HG02588 (cell line): ENCODE measurements at regions not wholly inside any gene's neighbourhood (a gene's known extent, or its start where the extent isn't known, plus 50 kb on each side); places are given as distances from the start of the nearest gene placed in this dataset.

ENCODE experiments used
- ATAC-seq: cut with Tn5 transposase; IDR thresholded peaks from one replicate; pipeline ENCODE4 v1.9.1; 2021; ENCODE audit warnings: mild to moderate bottlenecking, moderate library complexity; ENCODE audit not compliant: unreplicated experiment

DNA sequence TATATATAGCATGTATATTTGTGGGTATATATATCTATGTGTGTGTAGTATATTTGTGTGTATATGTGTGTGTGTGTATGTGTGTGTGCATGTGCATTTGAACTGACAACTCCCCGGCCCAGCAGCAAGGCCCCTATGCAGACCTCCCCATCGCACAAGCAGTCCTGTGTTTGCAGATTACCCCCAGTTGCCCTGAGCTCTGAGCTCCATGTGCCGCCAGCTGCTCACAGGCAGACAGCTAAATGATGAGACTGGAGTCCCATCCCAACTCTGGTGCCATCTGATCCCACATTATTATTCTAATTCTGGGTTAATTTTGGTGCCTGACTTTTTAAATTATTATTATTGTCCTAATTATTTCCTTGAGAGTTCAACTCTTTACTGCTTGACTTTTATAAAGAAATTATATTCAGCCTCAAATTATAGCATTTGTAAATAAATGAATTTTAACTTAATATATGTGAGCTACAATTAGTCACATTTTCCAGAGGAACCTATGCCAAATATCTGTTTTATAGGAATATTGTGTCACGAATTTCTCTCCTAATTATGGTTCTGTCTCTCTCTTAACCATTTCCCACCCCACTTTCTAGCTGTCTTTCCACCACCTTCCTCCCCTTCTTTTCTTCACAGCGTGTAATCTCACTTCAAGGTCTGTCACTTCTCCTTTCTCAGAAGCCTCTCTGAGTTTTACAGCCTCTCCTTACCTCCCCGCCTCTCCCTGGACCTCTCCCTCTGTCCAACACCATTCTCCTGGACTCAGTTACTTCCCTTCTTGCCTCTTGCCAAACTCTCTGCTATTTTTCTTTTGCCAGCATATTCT, 90.6 kb upstream of the SYNDIG1 start:
- ATAC-seq = no peak

DNA sequence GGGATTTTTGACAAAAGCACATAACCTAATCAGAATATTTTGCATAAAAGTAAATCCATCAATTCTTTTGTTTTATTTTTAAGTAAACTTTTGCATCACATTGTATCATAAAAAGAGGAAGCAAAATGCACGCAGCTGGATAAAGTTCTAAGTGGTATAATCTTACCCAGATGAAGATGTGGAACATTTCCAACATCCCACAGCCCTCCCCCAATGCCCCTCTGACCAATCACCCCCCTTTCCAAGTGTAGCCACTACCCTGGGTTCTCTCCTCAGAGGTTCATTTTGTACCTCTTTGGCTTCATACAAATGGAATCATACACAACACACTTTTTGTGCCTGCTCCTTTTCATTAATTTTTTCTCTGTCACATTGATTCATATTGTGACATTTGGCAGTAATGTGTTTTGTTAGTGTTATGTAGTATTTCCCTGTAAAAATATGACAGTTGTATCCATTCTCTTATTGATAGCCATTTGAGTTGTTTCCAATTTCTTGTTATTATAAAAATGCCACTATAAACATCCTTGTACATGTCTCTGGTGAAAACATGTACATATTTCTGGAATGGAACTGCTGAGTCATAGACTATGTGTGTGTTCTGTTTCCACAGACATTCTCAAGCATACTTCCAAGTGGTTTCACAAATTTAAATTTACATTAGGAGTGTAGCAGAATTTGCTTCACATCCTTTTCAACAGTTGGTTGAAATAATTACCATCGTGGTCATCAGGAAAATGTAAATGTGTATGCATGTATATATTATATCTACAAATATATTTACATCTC, 92.9 kb upstream of the SYNDIG1 start:
- no peak for ATAC-seq

DNA sequence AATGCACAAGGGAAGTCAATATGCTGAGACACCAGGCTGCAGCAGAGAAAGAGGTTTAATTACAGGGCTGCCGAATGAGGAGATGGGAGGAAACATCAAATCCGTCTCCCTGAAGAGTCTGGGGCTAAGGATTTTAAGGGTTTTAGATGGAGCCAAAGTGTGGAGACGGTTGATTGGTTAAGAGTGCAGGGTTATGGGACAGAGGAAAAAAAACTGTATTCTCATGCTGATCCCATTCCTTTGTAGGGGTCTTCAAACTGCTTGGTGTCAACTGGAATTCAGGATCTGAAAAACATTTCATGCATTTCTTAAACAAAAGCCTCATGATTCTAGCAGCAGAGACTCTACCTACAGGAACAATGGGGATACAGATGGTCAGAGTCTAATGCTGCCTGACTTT, 96.1 kb upstream of the SYNDIG1 start:
- no peak for ATAC-seq

DNA sequence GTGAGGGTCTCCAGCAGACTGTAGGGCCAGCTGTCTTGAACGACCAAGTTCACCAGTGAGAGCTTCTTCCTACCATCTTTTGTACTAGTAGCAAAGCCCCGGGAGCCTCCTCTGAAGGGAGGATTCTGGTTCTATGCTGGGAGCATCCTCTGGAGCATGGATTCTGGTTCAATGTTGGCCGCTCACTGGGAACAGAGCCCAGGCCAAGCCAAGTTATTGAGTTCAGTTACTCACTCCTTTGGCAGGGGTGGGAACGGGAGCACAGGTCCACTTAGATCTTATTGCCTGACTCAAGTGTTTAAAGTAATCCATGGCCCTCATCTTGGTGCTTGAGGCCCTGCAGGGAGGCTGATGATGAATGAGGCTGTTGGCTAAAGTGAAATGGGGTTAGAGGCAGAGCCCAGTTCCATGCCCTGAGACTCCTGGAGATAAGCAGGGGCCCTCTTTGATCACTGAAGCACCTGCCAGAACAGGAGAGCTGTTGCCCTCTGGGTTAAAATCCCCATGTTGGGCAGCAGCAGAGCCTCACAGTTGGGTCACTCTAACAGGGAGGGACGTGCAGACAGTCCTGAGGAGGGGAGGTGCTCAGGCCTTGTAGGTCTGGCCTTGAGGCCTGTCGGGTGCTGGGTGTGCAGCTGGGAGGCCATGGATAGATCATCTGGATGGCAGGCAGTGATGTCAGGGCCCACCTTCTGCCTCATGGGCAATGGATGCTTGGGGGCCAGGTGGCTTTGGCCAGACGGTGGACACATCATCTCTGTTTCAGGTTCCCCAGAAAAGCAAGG, 98.3 kb upstream of the SYNDIG1 start:
- no peak for ATAC-seq

DNA sequence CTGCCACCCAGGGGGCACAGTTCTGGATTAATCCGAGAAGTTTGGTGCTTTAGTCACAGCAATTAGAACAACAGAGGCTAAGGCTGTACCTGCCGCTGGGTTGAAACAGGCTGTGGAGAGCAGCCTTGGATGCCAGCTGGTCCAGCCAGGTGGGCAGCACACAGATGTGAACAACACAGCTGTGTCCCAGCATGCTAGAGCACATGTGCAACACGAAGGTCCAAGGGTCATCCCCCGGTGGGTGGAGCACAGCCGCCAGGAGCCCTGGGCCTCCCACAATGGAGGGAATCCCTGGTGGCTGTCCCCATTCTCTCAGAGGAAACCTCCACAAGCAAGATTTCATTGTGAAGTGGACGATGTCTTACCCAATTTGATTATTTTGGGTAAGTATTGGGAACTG, 99.2 kb upstream of the SYNDIG1 start:
- ATAC-seq = no peak

DNA sequence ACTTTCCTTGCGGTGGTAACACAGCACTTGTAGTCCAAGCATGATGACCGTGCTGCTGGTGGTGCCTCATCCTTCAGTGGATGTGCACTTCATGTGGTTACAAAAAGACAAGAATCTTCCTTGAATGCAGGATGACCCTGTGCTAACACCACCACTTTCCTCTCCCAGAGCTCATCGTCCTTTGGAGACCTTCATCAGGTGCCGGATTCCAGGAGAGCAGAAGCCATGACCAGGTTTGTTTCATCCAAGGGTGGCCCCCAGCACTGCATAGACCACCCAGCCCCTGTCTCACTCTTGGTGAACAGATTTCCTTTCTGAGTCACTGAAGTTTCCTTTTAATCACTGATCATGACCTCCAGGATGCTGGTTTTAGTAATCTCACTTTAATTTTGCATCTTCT, 101.2 kb upstream of the SYNDIG1 start:
- no peak for ATAC-seq

DNA sequence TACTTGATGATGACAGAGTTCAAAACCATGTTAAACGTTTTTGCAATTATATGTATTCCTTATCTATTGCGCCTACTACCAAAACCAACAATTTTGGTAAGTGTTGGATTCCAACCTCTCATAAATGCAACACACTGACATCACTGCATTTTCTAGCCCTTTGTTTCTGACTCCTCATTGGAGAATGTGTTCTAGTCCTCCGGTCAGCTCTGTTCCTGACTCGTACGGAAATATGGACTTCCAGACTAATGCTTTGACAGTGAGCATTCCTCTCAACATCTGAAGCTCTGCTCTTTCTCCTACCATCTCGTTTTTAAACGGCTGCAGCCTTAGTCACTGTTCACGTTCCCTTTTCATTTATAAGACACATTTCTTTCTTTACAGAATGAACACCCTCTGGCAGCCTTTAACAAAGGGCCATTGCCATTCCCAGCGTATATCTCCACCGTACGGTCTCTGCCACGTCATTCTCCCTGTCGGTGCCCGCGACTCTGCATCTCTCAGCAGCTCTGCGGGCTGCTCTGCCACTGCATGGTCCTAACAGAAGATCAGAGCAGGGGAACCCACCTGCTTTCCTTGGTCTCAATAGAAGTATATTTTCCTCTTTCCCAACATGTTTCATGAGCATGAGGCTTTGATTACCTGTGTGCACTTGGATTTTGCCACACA, 103.0 kb upstream of the SYNDIG1 start:
- no peak for ATAC-seq

DNA sequence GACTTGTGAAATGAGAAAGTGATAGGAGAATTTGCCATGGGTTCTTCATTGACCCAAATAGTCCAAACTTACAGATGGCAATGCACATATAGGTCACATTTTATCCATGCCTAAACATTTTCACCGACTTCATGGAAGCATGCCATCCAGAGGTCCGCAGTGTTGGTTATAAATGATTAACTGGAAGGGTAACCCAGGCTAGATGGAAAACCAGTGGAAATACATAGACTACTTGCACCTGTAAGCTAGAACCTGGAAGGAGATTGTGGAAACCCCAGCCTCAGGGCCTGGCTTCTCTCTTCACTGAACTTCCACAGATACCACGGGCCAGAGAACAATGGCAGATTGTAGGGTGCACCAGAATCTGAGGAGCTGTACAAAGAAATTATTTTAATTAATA, 103.8 kb upstream of the SYNDIG1 start:
- ATAC-seq = no peak

DNA sequence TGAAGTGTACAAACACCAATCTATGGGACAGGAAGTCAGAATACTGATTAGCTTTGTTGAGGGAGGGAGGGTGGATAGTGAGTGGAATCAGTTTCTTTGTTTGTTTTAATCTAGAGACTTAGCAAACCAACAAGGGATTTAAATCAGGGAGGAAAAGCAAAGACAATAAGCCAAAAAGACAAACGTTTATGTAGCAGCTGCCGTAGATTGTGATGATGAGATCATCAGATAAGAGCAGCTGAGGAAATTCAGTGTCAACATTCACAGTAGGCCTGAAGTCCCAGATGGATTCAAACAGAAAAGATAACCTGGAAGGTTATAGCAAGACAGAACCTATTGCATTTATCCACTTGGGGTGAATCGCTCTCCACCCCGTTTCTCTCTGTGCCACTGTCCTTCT, 104.9 kb upstream of the SYNDIG1 start:
- ATAC-seq = no peak

DNA sequence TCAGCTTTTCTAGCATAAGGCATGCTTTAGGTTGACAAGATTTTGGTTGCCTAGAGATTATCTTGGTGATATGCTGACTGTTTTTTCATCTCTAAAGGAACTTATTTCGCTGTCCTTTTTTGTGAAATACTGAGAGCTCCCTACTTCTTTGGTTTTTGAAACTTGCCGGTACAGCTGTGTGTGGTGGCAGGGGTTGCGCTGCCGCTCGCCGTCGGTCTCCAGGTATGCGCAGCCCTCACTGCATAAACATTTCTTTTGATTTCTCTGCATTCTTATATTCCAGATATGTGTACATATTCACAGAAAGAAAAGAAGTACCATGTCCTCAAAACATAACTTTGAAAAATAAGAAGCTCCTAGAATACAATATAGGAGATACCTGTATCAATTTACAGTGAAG, 106.4 kb upstream of the SYNDIG1 start:
- ATAC-seq = no peak

DNA sequence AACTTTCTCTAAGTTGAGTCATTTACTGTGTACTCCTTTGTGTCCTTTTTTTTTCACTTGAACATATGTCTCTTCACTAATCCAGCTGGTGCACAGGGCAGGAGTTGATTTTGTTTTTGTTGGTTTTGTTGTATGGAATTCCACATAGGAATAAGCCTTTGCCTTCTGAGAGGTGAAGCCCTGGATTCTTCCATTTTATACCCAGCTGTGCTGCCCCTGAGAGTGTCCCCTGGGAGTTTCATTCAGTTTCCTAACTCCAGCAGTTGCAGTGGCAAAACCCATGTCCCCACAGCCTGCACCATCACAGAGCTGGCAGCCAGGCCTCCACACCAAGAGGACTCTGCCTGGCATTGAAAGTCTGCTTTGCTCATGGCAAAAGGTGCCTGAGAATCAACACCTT, 107.3 kb upstream of the SYNDIG1 start:
- no peak for ATAC-seq

DNA sequence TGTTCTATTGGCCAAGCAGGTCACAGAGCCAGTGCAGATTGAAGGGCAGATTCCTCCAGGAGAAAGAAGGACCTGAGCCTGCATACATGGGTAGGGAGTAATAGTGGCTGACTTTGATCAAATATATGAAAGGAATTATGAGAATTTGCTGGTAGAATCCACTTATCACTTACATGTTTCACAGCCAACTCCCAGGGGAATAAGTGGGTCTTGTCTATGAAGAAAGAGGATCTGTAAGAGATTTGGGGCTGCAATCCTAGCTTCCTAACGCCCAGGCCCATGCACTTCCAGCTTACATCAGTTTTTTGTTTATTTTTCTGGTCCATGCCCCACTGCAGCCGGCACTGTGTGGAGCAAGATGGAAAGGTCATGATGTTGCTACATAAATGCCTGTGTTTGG, 107.9 kb upstream of the SYNDIG1 start:
- no peak for ATAC-seq

DNA sequence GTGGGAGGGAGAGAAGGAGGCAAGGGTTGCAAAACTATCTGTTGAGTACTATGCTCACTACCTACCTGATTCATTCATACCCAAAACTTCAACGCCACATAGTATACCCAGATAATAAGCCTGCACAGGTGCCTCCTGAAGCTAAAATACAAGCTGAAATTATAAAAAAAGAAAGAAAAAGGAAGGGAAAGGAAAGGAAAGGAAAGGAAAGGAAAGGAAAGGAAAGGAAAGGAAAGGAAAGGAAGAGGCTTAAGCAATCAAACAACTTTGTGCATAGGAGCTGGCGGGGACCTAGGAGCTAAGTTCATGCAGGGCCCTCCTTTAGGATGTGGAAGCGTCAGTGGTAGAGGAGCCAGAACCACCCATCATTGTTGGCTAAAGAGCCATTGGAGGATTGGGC, 108.9 kb upstream of the SYNDIG1 start:
- no peak for ATAC-seq

DNA sequence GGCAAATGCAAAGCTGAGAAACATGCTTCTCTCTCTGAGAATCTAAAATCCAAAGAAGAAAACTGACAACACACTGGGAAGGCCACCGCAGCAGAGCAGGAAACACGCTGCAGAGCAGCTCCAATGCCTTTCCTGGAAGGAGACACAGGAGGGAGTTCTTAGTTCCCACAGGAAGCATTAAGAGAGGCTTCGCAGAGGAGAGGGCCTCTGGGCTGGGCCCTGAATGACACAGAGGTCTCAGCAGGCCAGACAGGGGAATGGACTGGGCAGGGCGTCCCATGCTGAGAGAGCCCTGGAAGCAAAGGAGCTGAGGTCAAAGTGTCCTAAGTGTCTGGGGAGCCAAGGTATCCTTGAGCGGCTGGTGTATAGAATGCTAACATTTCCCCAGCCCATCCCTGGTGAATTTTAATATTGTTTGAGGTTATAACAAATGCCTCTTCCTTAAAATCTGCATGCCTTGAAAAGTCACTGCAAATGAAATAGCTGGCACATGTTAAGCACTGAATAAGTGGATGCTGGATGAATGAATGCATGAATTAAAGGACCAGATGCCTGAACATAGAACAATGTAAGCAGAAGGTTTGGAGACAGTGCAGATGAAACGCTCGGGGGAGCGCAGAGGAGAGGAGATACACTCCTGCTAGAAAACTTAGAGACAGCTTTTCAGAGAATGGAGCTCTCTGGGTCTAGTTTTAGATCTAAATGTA, 110.0 kb upstream of the SYNDIG1 start:
- no peak for ATAC-seq

DNA sequence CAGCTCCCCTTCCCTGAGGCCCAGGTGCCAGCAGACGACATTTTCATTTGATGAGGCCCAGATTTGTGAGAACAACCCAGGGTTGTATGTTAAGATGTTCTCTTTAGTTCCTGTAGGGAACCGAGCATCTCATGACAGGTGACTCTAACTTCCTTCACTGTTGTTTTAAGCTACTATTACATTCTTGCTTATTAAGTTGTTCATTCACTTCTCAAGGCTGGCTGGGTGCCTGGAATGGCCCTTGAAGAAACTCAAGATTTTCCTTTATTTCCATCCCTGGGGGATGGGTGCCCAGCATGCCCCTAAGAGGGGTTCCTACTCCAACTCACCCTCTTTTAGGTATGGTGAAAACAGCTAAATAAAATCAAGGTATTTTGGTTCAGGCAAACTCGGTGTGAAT, 111.5 kb upstream of the SYNDIG1 start:
- ATAC-seq = no peak

DNA sequence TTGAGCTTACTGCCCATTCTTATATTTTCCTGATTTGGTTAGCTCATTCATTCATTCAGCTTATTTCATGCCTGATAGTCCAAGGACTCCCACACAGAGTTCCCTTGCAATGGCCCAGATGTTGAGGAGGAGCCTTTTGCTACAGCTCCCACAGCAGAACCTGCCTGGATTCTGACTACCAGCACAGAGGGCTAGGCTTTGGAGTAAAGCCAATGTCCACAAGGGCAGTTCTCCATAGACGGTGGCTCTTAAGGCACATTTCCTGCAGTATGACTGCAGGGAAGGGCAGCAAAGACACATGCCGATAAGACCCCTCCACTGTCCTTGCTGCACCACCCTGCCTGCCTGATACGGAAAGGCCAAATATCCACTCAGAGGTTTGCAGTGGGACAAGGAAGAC, 112.3 kb upstream of the SYNDIG1 start:
- no peak for ATAC-seq

DNA sequence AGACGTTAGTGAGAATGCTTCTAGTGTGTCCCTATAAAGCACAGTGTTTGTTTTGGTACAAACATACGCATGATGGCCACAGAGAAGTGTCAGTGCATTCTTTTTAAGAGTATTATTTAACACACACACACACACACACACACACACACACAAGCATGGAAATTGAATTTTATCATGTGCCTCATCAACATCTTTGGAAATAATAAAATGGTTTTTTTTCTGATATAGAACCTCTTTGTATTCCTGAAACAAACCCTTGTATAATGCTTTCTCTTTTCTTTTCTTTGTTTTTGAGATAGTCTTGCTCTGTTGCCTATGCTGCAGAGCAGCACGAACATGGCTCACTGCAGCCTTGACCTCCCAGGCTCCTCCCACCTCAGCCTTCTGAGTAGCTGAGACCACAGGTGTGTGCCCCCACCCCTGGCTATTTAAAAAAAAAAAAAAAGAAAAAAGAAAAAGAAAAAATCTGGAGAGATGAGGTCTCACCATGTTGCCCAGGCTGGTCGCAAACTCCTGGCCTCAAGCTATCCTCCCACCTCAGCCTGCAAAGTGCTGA, 116.2 kb upstream of the SYNDIG1 start:
- no peak for ATAC-seq

DNA sequence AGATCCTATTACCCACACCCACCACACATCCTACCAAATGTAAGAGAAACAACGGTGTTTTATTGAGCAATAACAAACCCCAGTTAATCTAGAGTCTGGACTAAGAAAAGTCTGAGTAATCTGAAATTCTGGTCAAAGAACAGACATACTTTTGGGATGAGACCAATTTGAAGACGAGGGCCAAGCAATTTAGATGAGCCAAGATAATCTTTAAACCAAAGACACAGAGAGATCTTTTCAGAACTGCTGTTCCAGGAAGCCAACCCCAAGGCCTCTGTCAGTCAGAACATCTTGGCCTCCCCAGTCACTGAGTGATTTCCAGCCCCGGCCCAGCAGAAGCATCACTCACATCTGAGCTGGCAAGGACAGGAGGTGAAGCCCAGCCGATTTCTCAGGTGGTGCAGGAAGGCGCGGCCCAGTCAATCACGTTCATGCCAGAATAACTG, 118.5 kb upstream of the SYNDIG1 start:
- ATAC-seq = no peak

DNA sequence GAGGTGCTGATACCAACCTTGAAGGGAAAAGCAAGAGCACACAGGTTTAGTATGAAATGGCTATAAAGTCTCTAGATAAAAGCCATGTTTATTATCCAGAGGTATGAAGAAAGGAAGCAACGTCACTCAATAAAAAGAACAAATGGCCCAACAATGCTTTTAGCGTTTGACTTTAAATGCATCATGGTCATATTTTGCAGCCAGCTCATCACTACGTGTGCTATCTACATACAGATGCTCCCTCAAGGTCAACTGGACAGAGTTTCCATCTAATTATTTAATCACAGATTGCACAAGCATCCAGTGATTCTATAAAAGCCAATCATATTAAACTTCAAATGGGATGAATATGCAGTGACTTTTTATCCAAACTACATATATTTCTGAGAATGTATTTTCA, 127.6 kb upstream of the SYNDIG1 start:
- no peak for ATAC-seq

DNA sequence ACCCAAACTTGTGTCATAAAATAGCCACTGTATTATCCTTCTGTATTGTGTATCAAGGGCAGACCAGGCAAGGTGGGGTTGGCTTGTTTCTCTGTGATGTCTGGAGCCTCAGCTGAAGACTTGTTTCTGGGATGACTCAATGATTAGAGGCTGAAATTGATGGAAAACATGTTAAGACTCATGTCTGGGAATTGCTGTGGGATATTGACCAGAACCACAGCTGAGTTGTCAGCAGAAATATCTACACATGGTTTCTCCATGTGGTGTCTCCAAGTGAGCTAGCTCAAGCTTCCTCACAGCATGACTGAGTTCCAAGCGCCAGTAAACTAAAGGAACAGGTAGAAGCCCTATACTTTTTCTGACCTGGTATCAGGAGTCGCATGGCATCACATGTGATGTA, 128.5 kb upstream of the SYNDIG1 start:
- no peak for ATAC-seq
